GM18511 (cell line): ENCODE measurements at regions not wholly inside any gene's neighbourhood (a gene's known extent, or its start where the extent isn't known, plus 50 kb on each side); places are given as distances from the start of the nearest gene placed in this dataset.
"Not testable (repeated sequence)": the region's sequence is repeated elsewhere in the genome, so short reads cannot be mapped to it uniquely, and the experiment has no call there.

Source experiments
- ATAC-seq: cut with Tn5 transposase; IDR thresholded peaks from one replicate; pipeline ENCODE4 v1.9.1; 2021; ENCODE audit warnings: mild to moderate bottlenecking, moderate library complexity; ENCODE audit not compliant: unreplicated experiment

- no peak for ATAC-seq
These were observed 472.2 kb upstream of the ZMIZ1 start for GRCh38 chr10:78596556-78596955.

- no peak for ATAC-seq
These were observed 470.8 kb upstream of the ZMIZ1 start for GRCh38 chr10:78597796-78598555.

GRCh38 chr10:78599122-78599853, 469.5 kb upstream of the ZMIZ1 start:
- no peak for ATAC-seq

- ATAC-seq, result no peak
These were observed 468.6 kb upstream of the ZMIZ1 start for GRCh38 chr10:78600121-78600665.

GRCh38 chr10:78600740-78601139, 468.0 kb upstream of the ZMIZ1 start:
- ATAC-seq, result no peak

- ATAC-seq, result no peak
These were observed 466.4 kb upstream of the ZMIZ1 start for GRCh38 chr10:78602201-78602932.

- no peak for ATAC-seq
These were observed 464.5 kb upstream of the ZMIZ1 start for GRCh38 chr10:78604286-78604685.

- no peak for ATAC-seq
These were observed 464.0 kb upstream of the ZMIZ1 start for GRCh38 chr10:78604721-78605120.

- no peak for ATAC-seq
These were observed 462.9 kb upstream of the ZMIZ1 start for GRCh38 chr10:78605800-78606350.

GRCh38 chr10:78606766-78607165, 462.0 kb upstream of the ZMIZ1 start:
- ATAC-seq, result not testable (repeated sequence)

- no peak for ATAC-seq
These were observed 458.8 kb upstream of the ZMIZ1 start for GRCh38 chr10:78609976-78610375.

GRCh38 chr10:78613132-78613531, 455.6 kb upstream of the ZMIZ1 start:
- no peak for ATAC-seq

GRCh38 chr10:78614267-78614666, 454.5 kb upstream of the ZMIZ1 start:
- ATAC-seq, result no peak

GRCh38 chr10:78614744-78615143, 454.0 kb upstream of the ZMIZ1 start:
- no peak for ATAC-seq

GRCh38 chr10:78616125-78616695, 452.6 kb upstream of the ZMIZ1 start:
- no peak for ATAC-seq

- ATAC-seq, result no peak
These were observed 451.7 kb upstream of the ZMIZ1 start for GRCh38 chr10:78617115-78617514.

- no peak for ATAC-seq
These were observed 451.1 kb upstream of the ZMIZ1 start for GRCh38 chr10:78617631-78618030.

GRCh38 chr10:78618050-78618449, 450.7 kb upstream of the ZMIZ1 start:
- ATAC-seq, result no peak

- no peak for ATAC-seq
These were observed 449.5 kb upstream of the ZMIZ1 start for GRCh38 chr10:78619115-78619851.

GRCh38 chr10:78619896-78620295, 448.9 kb upstream of the ZMIZ1 start:
- no peak for ATAC-seq
